GM21447 (cell line): ENCODE measurements at regions not wholly inside any gene's neighbourhood (a gene's known extent, or its start where the extent isn't known, plus 50 kb on each side); places are given as distances from the start of the nearest gene placed in this dataset.

Source experiments
- ATAC-seq: cut with Tn5 transposase; IDR thresholded peaks from one replicate; pipeline ENCODE4 v1.9.1; 2021; ENCODE audit not compliant: unreplicated experiment

- no peak for ATAC-seq
These were observed 68.2 kb upstream of the CLMN start for GRCh38 chr14:95387826-95388445.

GRCh38 chr14:95386536-95387095, 66.9 kb upstream of the CLMN start:
- no peak for ATAC-seq

GRCh38 chr14:95385701-95386100, 66.0 kb upstream of the CLMN start:
- ATAC-seq: no peak

GRCh38 chr14:95382747-95383146, 63.0 kb upstream of the CLMN start:
- ATAC-seq: no peak

DNA sequence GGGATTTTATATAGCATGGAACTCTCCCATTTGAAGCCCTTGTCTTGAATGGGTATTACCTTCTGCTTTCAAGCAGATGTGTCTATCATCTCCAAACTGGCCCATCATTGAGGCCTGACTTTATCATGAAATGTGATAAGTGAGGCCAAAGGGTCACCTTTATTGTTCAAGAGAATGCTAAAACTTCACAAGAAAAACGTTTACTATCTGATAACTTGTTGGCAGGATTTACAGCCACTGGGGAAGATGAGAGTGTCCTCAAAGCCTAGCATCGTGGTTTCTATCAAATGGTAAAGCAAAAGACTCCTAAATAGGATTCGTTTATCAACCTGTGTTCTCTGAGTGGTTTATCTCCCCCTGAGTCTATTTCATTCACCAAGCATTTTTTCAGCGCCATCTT, 62.0 kb upstream of the CLMN start:
- ATAC-seq: no peak

DNA sequence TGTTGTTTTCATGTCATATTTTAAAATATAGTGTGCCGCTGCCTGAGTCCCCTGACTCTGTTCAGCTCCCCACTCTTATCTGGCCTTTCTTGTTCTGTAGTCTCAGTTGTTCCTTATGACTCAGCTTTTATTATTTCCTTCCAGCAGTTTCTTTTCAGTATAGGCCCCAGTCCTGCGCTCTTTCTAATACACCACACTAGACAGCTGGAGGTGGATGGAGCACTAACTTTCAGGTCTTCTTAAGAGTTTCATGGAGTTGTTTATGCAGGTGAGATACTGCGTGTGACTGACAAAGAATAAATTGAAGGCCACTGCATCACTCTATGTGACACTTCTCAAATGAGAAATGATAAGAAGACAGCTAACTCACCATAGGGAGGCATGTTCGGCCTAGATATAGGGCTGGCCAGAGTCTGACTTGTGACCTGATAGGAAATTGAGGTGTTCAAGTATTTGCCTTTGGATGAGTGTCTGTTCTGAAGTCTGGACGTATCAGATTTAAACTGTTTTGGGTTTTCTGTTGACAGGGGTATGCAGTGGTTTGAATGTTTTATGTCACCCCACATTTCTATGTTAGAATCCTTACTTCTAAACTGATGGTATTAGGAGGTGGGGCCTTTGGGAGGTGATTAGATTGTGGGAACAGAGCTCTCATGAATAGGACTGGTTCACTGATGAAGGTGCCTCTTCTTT, 60.8 kb upstream of the CLMN start:
- ATAC-seq: no peak

DNA sequence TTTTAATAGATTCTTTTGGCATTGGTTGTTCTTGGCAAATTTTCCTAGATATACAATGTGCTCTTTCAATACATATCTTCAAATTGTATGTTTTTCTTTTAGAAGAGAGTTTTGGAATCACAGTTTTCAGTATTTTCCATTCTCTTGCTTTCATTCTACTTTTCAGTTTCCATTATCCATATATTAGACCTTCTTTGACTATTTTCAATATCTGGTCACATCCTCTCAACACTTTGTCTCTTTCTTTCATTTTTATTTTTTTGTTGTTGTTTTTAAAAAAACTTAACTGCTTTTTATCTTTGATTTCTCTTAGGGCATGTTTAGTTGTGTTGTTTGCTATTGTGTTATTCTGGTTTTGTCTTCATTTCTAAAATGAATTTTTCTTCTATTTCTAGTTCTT, 59.9 kb upstream of the CLMN start:
- ATAC-seq: no peak

DNA sequence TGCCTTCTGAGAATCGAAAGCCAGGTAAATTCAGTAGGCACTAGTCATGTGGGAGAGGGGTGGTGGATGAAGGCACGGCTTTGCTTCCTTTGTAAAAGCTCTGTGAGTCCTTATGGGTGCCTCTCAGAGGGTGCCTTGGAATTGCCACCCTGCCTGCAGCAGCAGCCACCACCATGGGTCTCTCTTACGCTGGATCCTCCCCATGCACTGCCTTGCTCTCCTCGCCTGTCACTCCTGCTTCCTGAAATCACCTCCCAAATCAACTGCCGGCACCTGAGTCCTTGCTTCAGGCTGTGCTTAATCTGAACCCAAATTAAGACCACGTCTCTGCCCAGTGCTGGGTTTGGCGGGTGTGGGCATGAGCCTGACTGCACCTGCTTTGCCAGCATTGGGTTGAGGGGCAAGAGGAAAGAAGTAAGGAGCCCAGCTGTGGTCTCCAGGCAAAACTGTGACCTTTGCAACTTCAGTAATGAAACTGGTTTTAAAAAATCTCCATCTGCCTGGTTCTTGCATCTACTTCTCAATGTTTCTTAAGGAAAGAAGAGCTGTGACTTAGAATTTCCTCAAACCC, 55.9 kb upstream of the CLMN start:
- ATAC-seq: no peak

DNA sequence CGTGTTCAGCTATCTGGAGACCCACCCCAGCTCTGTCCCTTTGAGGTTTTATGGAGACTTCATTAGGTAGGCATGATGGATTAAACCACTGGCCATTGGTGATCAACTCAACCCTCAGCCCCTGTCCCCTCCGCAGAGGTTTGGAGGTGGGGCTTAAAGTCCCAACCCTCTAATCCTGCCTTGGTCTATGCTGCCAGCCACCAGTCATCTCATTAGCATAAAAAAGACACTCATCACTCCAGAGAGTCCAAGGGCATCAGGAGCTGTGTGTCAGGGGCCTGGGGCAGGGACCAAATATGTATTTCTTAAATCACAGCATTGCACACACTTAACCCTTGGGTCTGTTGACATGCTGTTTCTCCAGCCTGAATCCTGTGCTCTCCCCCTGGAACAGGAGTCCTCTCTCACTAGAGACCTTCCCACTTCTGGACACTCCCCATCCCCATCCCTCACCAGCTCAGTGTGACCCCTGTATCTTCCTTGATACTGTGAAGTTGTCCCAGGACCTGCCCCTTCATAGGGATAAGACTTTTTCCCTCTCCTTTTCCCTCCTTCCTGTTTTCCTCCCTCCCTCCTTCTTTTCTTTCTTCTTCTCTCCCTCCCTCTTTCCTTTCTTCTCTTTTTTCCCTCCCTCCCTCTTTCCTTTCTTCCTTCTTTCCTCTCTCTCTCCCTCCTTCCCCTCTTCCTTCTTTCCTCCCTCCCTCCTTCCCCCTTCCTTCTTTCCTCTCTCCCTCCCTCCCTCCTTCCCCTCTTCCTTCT, 54.7 kb upstream of the CLMN start:
- no peak for ATAC-seq

GRCh38 chr14:95370076-95370475, 50.4 kb upstream of the CLMN start:
- ATAC-seq: no peak
